ENCODE measurements at regions not wholly inside any gene's neighbourhood (a gene's known extent, or its start where the extent isn't known, plus 50 kb on each side); places are given as distances from the start of the nearest gene placed in this dataset.

- Histone ChIP-seq H3K36me3 (ENCODE audit: control insufficient read depth in 4 of 4, insufficient read depth in 3 of 4, low read depth in 1 of 4, low read length in 3 of 4) (no peaks in the 10 kb centered on the region), H3K9me3 (ENCODE audit: control insufficient read depth in 4 of 4, low read length in 3 of 4) (no peaks in the 10 kb centered on the region), H3K27me3 (ENCODE audit: control insufficient read depth in 4 of 4, insufficient read depth in 4 of 4, low read length in 3 of 4) (peaks cover 0 to 4% (median 0%) of the 10 kb centered on the region in 4 donors), H3K4me3 (ENCODE audit: low read depth in 1 of 3, low read length in 3 of 3) (peak overlapping the region; percentile 65 to 77 (median 77)), H3K9ac (ENCODE audit: low read depth in 1 of 2, low read length in 2 of 2) (peak overlapping the region; percentile 13 to 84), H3K4me1 (ENCODE audit: control insufficient read depth in 4 of 4, insufficient read depth in 4 of 4, low read length in 3 of 4) (peaks cover 0 to 19% (median 10%) of the 10 kb centered on the region in 4 donors), H3K27ac (ENCODE audit: low read depth in 1 of 2, low read length in 2 of 2) (peak overlapping the region; percentile 53 to 60)
- WGBS: 9% methylated on average over 17 of the region's 17 CpGs
- TF ChIP-seq EGR1 (IDR thresholded peaks at IDR 0.05; ENCODE audit: low read depth in 2 of 2) (peak; percentile 69 to 74), FOXA1 (IDR thresholded peaks at IDR 0.05) (no peak), CTCF (IDR thresholded peaks at IDR 0.05; ENCODE audit: low read depth, low read length, missing input control) (peak; percentile 80), FOXA2 (IDR thresholded peaks at IDR 0.05) (no peak), RXRA (IDR thresholded peaks at IDR 0.05) (no peak), HNF4A (conservative IDR thresholded peaks at IDR 0.05) (peak in 1 of 2 donors; percentile 4), TAF1 (conservative IDR thresholded peaks at IDR 0.05) (no peak), RAD21 (IDR thresholded peaks at IDR 0.05) (peak; percentile 95 to 97), REST (IDR thresholded peaks at IDR 0.05) (peak; percentile 24), HNF4G (IDR thresholded peaks at IDR 0.05) (no peak), MAX (IDR thresholded peaks at IDR 0.05) (no peak), GABPA (IDR thresholded peaks at IDR 0.05 in 1 of 2, conservative IDR thresholded peaks at IDR 0.05 in 1 of 2) (peak in 1 of 2 donors; percentile 25), SP1 (IDR thresholded peaks at IDR 0.05) (no peak), NR2F2 (IDR thresholded peaks at IDR 0.05) (no peak), ZBTB33 (IDR thresholded peaks at IDR 0.05) (no peak), JUND (IDR thresholded peaks at IDR 0.05) (no peak), YY1 (IDR thresholded peaks at IDR 0.05) (peak; percentile 23)
- TF ChIP-seq, protein P1, sequence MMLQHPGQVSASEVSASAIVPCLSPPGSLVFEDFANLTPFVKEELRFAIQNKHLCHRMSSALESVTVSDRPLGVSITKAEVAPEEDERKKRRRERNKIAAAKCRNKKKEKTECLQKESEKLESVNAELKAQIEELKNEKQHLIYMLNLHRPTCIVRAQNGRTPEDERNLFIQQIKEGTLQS (IDR thresholded peaks at IDR 0.05): no peak
- peak; percentile 40 for DNase-seq (ENCODE audit: low spot score)
These were observed 285.1 kb downstream of the MTX2 start for GRCh38 chr2:176554101-176555048.
